Progenitor cell of endocrine pancreas (in vitro differentiated cells): ENCODE measurements at regions not wholly inside any gene's neighbourhood (a gene's known extent, or its start where the extent isn't known, plus 50 kb on each side); places are given as distances from the start of the nearest gene placed in this dataset.
"Not testable (repeated sequence)": the region's sequence is repeated elsewhere in the genome, so short reads cannot be mapped to it uniquely, and the experiment has no call there.

Experiments
- DNase-seq: peaks from one replicate; pipeline ENCODE4 v3.0.0; 2021; ENCODE audit warnings: low spot score; ENCODE audit not compliant: unreplicated experiment
- H3K27ac Mint-ChIP-seq: 2 replicates; pipeline ENCODE4 v1.8.0; 2021; ENCODE audit warnings: mild to moderate bottlenecking, moderate library complexity, mixed read lengths
- H3K27me3 Mint-ChIP-seq: 2 replicates; pipeline ENCODE4 v1.8.0; 2021; ENCODE audit warnings: mixed read lengths
- H3K36me3 Mint-ChIP-seq: 2 replicates; pipeline ENCODE4 v1.8.0; 2022; ENCODE audit warnings: mixed read lengths; ENCODE audit not compliant: insufficient read depth
- H3K4me1 Mint-ChIP-seq: 2 replicates; pipeline ENCODE4 v1.8.0; 2021; ENCODE audit warnings: low read depth, mixed read lengths
- H3K4me3 Mint-ChIP-seq: 2 replicates; pipeline ENCODE4 v1.8.0; 2021; ENCODE audit warnings: low read depth, mild to moderate bottlenecking, moderate library complexity, mixed read lengths
- H3K9me3 Mint-ChIP-seq: 2 replicates; pipeline ENCODE4 v1.8.0; 2021; ENCODE audit warnings: low read depth, mixed read lengths
- CTCF ChIP-seq: fragments of 200-600 bp; sonication (generic); IDR thresholded peaks from one replicate; pipeline ENCODE4 v1.5.0; 2021; ENCODE audit warnings: antibody characterized with exemption, mild to moderate bottlenecking; ENCODE audit not compliant: unreplicated experiment

- Mint-ChIP-seq H3K36me3 (no peaks in the 10 kb centered on the region), H3K27me3 (no peaks in the 10 kb centered on the region), H3K27ac (no peak overlapping the region), H3K9me3 (no peaks in the 10 kb centered on the region), H3K4me1 (peaks cover 3% of the 10 kb centered on the region), H3K4me3 (no peak overlapping the region)
- no peak for DNase-seq
- no peak for TF ChIP-seq CTCF
These were observed 614.7 kb upstream of the EPHA5 start for GRCh38 chr4:66284991-66285451.

GRCh38 chr4:66279084-66279483, 608.8 kb upstream of the EPHA5 start:
- no peak overlapping the region for H3K4me3 Mint-ChIP-seq
- no peaks in the 10 kb centered on the region for H3K36me3 Mint-ChIP-seq
- no peaks in the 10 kb centered on the region for H3K27me3 Mint-ChIP-seq
- no peaks in the 10 kb centered on the region for H3K9me3 Mint-ChIP-seq
- no peak for TF ChIP-seq CTCF
- no peak overlapping the region for H3K27ac Mint-ChIP-seq
- no peak for DNase-seq
- peaks cover 3% of the 10 kb centered on the region for H3K4me1 Mint-ChIP-seq

- DNase-seq, result no peak
- H3K4me1 Mint-ChIP-seq, result peaks cover 5% of the 10 kb centered on the region
- H3K27ac Mint-ChIP-seq, result no peak overlapping the region
- H3K9me3 Mint-ChIP-seq, result peaks cover 6% of the 10 kb centered on the region
- no peak for TF ChIP-seq CTCF
- no peak overlapping the region for H3K4me3 Mint-ChIP-seq
- peaks cover 1% of the 10 kb centered on the region for H3K36me3 Mint-ChIP-seq
- H3K27me3 Mint-ChIP-seq, result no peaks in the 10 kb centered on the region
These were observed 605.2 kb upstream of the EPHA5 start for GRCh38 chr4:66275411-66276038.

- H3K36me3 Mint-ChIP-seq, result peaks cover 1% of the 10 kb centered on the region
- H3K27me3 Mint-ChIP-seq, result no peaks in the 10 kb centered on the region
- no peak for DNase-seq
- H3K27ac Mint-ChIP-seq, result no peak overlapping the region
- peaks cover 5% of the 10 kb centered on the region for H3K4me1 Mint-ChIP-seq
- H3K9me3 Mint-ChIP-seq, result peaks cover 9% of the 10 kb centered on the region
- TF ChIP-seq CTCF, result no peak
- no peak overlapping the region for H3K4me3 Mint-ChIP-seq
These were observed 602.8 kb upstream of the EPHA5 start for GRCh38 chr4:66273110-66273509.

- H3K4me3 Mint-ChIP-seq, H3K36me3 Mint-ChIP-seq, H3K27me3 Mint-ChIP-seq, DNase-seq, H3K27ac Mint-ChIP-seq, H3K9me3 Mint-ChIP-seq, H3K4me1 Mint-ChIP-seq: not testable (repeated sequence)
These were observed 600.1 kb upstream of the EPHA5 start for GRCh38 chr4:66270356-66270755.

GRCh38 chr4:66266554-66266953, 596.3 kb upstream of the EPHA5 start:
- not testable (repeated sequence) for H3K36me3 Mint-ChIP-seq, H3K27ac Mint-ChIP-seq, H3K4me1 Mint-ChIP-seq

More at GRCh38 chr4:66266554-66266953, 596.3 kb upstream of the EPHA5 start:
- not testable (repeated sequence) for DNase-seq, H3K4me3 Mint-ChIP-seq, H3K27me3 Mint-ChIP-seq
- peaks cover 12% of the 10 kb centered on the region for H3K9me3 Mint-ChIP-seq
